ENCODE measurements at regions not wholly inside any gene's neighbourhood (a gene's known extent, or its start where the extent isn't known, plus 50 kb on each side); places are given as distances from the start of the nearest gene placed in this dataset.

GRCh38 chr13:74794147-74794546, 659.9 kb upstream of the KLF12 start (continued):
- TF ChIP-seq USF2 (IDR thresholded peaks at IDR 0.05; ENCODE audit: borderline replicate concordance, low read depth, low read length) (no peak), NFIC (IDR thresholded peaks at IDR 0.05; ENCODE audit: borderline replicate concordance) (no peak), RXRA (IDR thresholded peaks at IDR 0.05; ENCODE audit: borderline replicate concordance, low read depth) (no peak)

DNA sequence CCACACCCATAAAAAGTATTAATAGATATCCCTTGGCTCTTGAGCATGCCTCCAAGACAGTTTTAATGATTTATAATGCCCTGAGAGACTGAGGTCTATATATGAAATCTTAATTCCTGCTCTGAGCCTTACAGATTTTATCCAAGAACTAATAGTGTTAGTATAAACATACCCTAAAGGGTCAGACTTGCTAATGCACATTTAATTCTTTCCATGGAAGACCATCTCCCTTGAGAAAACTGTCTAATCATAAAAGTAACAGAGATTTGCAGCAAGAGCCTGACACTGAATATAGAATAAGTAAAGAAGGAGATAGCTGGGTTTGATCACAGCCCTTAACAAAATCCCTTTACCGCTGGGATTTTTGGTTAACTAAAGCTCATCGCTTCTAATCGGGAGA, 650.8 kb upstream of the KLF12 start:
- WGBS (ENCODE audit: low lambda C conversion rate), result 64% methylated on average over 3 of the region's 3 CpGs
- ChIA-PET POLR2A (no interaction called here), CTCF (no interaction called here)

More for the DNA sequence above, 650.8 kb upstream of the KLF12 start:
- Histone ChIP-seq H3K36me3 (replicated peaks in 1 of 2; ENCODE audit: control insufficient read depth in 1 of 2, insufficient read depth in 2 of 2, low read length in 1 of 2) (no peaks in the 10 kb centered on the region), H3K4me3 (ENCODE audit: low read depth in 2 of 2, low read length in 1 of 2) (no peak overlapping the region), H3K4me2 (no peak overlapping the region), H4K20me1 (ENCODE audit: insufficient read depth) (no peaks in the 10 kb centered on the region), H3K27me3 (ENCODE audit: insufficient read depth) (no peaks in the 10 kb centered on the region), H3K9me3 (no peaks in the 10 kb centered on the region), H3K9ac (no peak overlapping the region), H2AFZ (ENCODE audit: low read depth) (no peak overlapping the region), H3K4me1 (ENCODE audit: control insufficient read depth in 1 of 2, insufficient read depth in 2 of 2, low read depth in 1 of 2, low read length in 1 of 2) (no peaks in the 10 kb centered on the region; a peak in 1 of 4 replicates), H3F3A (replicated peaks; ENCODE audit: insufficient read depth) (no peaks in the 10 kb centered on the region), H3K79me2 (ENCODE audit: insufficient read depth) (no peaks in the 10 kb centered on the region), H3K9me2 (no peaks in the 10 kb centered on the region), H3K27ac (ENCODE audit: low read depth in 2 of 2, low read length in 1 of 2) (no peak overlapping the region)
- no peak for DNase-seq
- no peak for TF ChIP-seq TEAD4 (IDR thresholded peaks at IDR 0.05; ENCODE audit: borderline replicate concordance, insufficient read depth)
- TF ChIP-seq GATA2 (CRISPR knock-in tag; IDR thresholded peaks at IDR 0.05), result no peak
- TF ChIP-seq MXI1 (IDR thresholded peaks at IDR 0.05; ENCODE audit: low read depth, low read length), result no peak
- TF ChIP-seq, protein P1, sequence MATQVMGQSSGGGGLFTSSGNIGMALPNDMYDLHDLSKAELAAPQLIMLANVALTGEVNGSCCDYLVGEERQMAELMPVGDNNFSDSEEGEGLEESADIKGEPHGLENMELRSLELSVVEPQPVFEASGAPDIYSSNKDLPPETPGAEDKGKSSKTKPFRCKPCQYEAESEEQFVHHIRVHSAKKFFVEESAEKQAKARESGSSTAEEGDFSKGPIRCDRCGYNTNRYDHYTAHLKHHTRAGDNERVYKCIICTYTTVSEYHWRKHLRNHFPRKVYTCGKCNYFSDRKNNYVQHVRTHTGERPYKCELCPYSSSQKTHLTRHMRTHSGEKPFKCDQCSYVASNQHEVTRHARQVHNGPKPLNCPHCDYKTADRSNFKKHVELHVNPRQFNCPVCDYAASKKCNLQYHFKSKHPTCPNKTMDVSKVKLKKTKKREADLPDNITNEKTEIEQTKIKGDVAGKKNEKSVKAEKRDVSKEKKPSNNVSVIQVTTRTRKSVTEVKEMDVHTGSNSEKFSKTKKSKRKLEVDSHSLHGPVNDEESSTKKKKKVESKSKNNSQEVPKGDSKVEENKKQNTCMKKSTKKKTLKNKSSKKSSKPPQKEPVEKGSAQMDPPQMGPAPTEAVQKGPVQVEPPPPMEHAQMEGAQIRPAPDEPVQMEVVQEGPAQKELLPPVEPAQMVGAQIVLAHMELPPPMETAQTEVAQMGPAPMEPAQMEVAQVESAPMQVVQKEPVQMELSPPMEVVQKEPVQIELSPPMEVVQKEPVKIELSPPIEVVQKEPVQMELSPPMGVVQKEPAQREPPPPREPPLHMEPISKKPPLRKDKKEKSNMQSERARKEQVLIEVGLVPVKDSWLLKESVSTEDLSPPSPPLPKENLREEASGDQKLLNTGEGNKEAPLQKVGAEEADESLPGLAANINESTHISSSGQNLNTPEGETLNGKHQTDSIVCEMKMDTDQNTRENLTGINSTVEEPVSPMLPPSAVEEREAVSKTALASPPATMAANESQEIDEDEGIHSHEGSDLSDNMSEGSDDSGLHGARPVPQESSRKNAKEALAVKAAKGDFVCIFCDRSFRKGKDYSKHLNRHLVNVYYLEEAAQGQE (IDR thresholded peaks at IDR 0.05; ENCODE audit: low read depth, low read length), result no peak
- no peak for TF ChIP-seq CHD2 (IDR thresholded peaks at IDR 0.05; ENCODE audit: low read length, partially characterized antibody)
- no peak for TF ChIP-seq TAF1 (IDR thresholded peaks at IDR 0.05; ENCODE audit: borderline replicate concordance, low read depth, low read length)
- no peak for TF ChIP-seq NRF1 (IDR thresholded peaks at IDR 0.05; ENCODE audit: low read depth, low read length)
- TF ChIP-seq SMC3 (IDR thresholded peaks at IDR 0.05; ENCODE audit: low read depth, low read length), result no peak
- no peak for TF ChIP-seq FOXJ3 (CRISPR knock-in tag; IDR thresholded peaks at IDR 0.05)
- TF ChIP-seq MEF2A (IDR thresholded peaks at IDR 0.05; ENCODE audit: borderline replicate concordance, low read depth), result no peak
- TF ChIP-seq ELF1 (IDR thresholded peaks at IDR 0.05), result no peak
- TF ChIP-seq JUND (IDR thresholded peaks at IDR 0.05), result no peak
- no peak for TF ChIP-seq SIN3A (IDR thresholded peaks at IDR 0.05; ENCODE audit: borderline replicate concordance, low read depth, low read length)
- no peak for TF ChIP-seq NFIC (IDR thresholded peaks at IDR 0.05; ENCODE audit: borderline replicate concordance)
- TF ChIP-seq MAX (IDR thresholded peaks at IDR 0.05; ENCODE audit: low read depth), result no peak
- no peak for TF ChIP-seq YY1 (IDR thresholded peaks at IDR 0.05; ENCODE audit: low read depth)
- no peak for TF ChIP-seq IRF3 (IDR thresholded peaks at IDR 0.05; ENCODE audit: low read depth, low read length)
- TF ChIP-seq FOSL2 (IDR thresholded peaks at IDR 0.05; ENCODE audit: borderline replicate concordance, low read depth), result no peak
- no peak for TF ChIP-seq USF2 (IDR thresholded peaks at IDR 0.05; ENCODE audit: borderline replicate concordance, low read depth, low read length)
